HepG2 (cell line): ENCODE measurements at regions not wholly inside any gene's neighbourhood (a gene's known extent, or its start where the extent isn't known, plus 50 kb on each side); places are given as distances from the start of the nearest gene placed in this dataset.
A peak's percentile ranks its signal among the peaks of the same experiment; 100 is the strongest.

Experiments
- AGO1 ChIP-seq: fragments of 200-400 bp; formaldehyde crosslinking; IDR thresholded peaks from 2 replicates; pipeline ENCODE4 v1.6.1; 2017; ENCODE audit warnings: mild to moderate bottlenecking, low read depth, low read length, moderate library complexity; ENCODE audit not compliant: poor library complexity, severe bottlenecking
- CENPX ChIP-seq: sonication (generic); formaldehyde crosslinking; IDR thresholded peaks from 2 replicates; pipeline ENCODE4 v1.9.0; 2021; ENCODE audit warnings: mild to moderate bottlenecking, missing genetic modification reagents, moderate library complexity
- FOSL2 ChIP-seq: sonication (generic); formaldehyde crosslinking; IDR thresholded peaks from 2 replicates; pipeline ENCODE4 v1.4.0; 2020; ENCODE audit warnings: missing genetic modification reagents
- FOXA1 ChIP-seq, 2 experiments: fragments of 450-650 bp in 1 of 2; sonication (generic) in 1 of 2; formaldehyde crosslinking in 1 of 2; IDR thresholded peaks; 2 replicates each; pipeline versions ENCODE4 v1.4.0 to v1.6.1; 2016 to 2020; ENCODE audit warnings: missing genetic modification reagents in 1 of 2
- KDM4B ChIP-seq: sonication (generic); formaldehyde crosslinking; IDR thresholded peaks from 2 replicates; pipeline ENCODE4 v1.4.0; 2020; ENCODE audit warnings: missing genetic modification reagents
- MED8 ChIP-seq: sonication (generic); formaldehyde crosslinking; IDR thresholded peaks from 2 replicates; pipeline ENCODE4 v1.8.1; 2023; ENCODE audit warnings: mild to moderate bottlenecking, missing genetic modification reagents; ENCODE audit not compliant: insufficient replicate concordance
- MYNN ChIP-seq: sonication (generic); formaldehyde crosslinking; IDR thresholded peaks from 2 replicates; pipeline ENCODE4 v1.4.0; 2020; ENCODE audit warnings: mild to moderate bottlenecking, low read depth, missing genetic modification reagents
- PITX1 ChIP-seq: sonication (generic); formaldehyde crosslinking; IDR thresholded peaks from 2 replicates; pipeline ENCODE4 v1.5.1; 2020; ENCODE audit warnings: mild to moderate bottlenecking, missing genetic modification reagents
- PPARG ChIP-seq: conservative IDR thresholded peaks from 2 replicates; pipeline ENCODE4 v1.6.1; 2016; ENCODE audit warnings: missing biosample characterization, missing genetic modification reagents
- RERE ChIP-seq: IDR thresholded peaks from 2 replicates; pipeline ENCODE4 v1.6.1; 2016; ENCODE audit warnings: low read depth, missing genetic modification reagents, missing compliant biosample characterization
- SSRP1 ChIP-seq: IDR thresholded peaks from 2 replicates; pipeline ENCODE4 v1.6.1; 2016; ENCODE audit warnings: control low read depth
- THYN1 ChIP-seq: sonication (generic); formaldehyde crosslinking; IDR thresholded peaks from 2 replicates; pipeline ENCODE4 v1.8.1; 2023; ENCODE audit warnings: low read depth, mild to moderate bottlenecking, moderate library complexity, missing genetic modification reagents, borderline replicate concordance
- ZNF614 ChIP-seq: IDR thresholded peaks from 2 replicates; pipeline ENCODE4 v1.6.1; 2018; ENCODE audit warnings: missing biosample characterization, missing genetic modification reagents, inconsistent platforms, borderline replicate concordance
- ZNF652 ChIP-seq: IDR thresholded peaks from 2 replicates; pipeline ENCODE4 v1.6.1; 2016; ENCODE audit warnings: low read depth, borderline replicate concordance
- ZNF691 ChIP-seq: sonication (generic); formaldehyde crosslinking; IDR thresholded peaks from 2 replicates; pipeline ENCODE4 v1.4.0; 2020; ENCODE audit warnings: missing genetic modification reagents, low read depth, mild to moderate bottlenecking, borderline replicate concordance
- ZNF713 ChIP-seq: sonication (generic); formaldehyde crosslinking; IDR thresholded peaks from 2 replicates; pipeline ENCODE4 v1.4.0; 2020; ENCODE audit warnings: mild to moderate bottlenecking, missing genetic modification reagents
- ZNF770 ChIP-seq: sonication (generic); formaldehyde crosslinking; IDR thresholded peaks from 2 replicates; pipeline ENCODE4 v1.5.0; 2020; ENCODE audit warnings: mild to moderate bottlenecking, missing genetic modification reagents
- ZNF839 ChIP-seq: sonication (generic); formaldehyde crosslinking; IDR thresholded peaks from 2 replicates; pipeline ENCODE4 v1.4.0; 2020; ENCODE audit warnings: missing genetic modification reagents, mild to moderate bottlenecking, borderline replicate concordance
- ZSCAN5A ChIP-seq: sonication (generic); formaldehyde crosslinking; IDR thresholded peaks from 2 replicates; pipeline ENCODE4 v1.8.0; 2022; ENCODE audit warnings: mild to moderate bottlenecking, missing genetic modification reagents, borderline replicate concordance

- no peak for TF ChIP-seq RERE (CRISPR knock-in tag)
- 0 out of 2 replicates have a peak, but pooled peaks have one; percentile 20 for TF ChIP-seq PPARG (CRISPR knock-in tag)
- no peak for TF ChIP-seq PITX1
- TF ChIP-seq ZNF770 (CRISPR knock-in tag): no peak
- no peak for TF ChIP-seq ZNF839
- 0 out of 2 replicates have a peak, but pooled peaks have one; percentile 83 for TF ChIP-seq MYNN (CRISPR knock-in tag)
- TF ChIP-seq AGO1: no peak
- TF ChIP-seq CENPX: no peak
- no peak for TF ChIP-seq ZNF691 (CRISPR knock-in tag)
- TF ChIP-seq FOSL2 (CRISPR knock-in tag): peak; percentile 64
- 0 out of 2 replicates have a peak, but pooled peaks have one; percentile 61 for TF ChIP-seq KDM4B (CRISPR knock-in tag)
- no peak for TF ChIP-seq MED8 (CRISPR knock-in tag)
- TF ChIP-seq ZNF713: no peak
- TF ChIP-seq FOXA1 (IDR thresholded peaks at IDR 0.05): no peak
- no peak for TF ChIP-seq FOXA1 (CRISPR knock-in tag; IDR thresholded peaks at IDR 0.05)
- no peak for TF ChIP-seq SSRP1 (CRISPR knock-in tag)
- 0 out of 2 replicates have a peak, but pooled peaks have one; percentile 31 for TF ChIP-seq ZNF652
- TF ChIP-seq THYN1 (CRISPR knock-in tag): no peak
- TF ChIP-seq ZNF614: peak; percentile 68; the same call in 1 of the 2 replicates
- TF ChIP-seq ZSCAN5A (CRISPR knock-in tag): no peak
These were observed 148.8 kb downstream of the RPS12 start (continued) for GRCh38 chr6:132962936-132963868.
